ENCODE measurements at regions not wholly inside any gene's neighbourhood (a gene's known extent, or its start where the extent isn't known, plus 50 kb on each side); places are given as distances from the start of the nearest gene placed in this dataset.

DNA sequence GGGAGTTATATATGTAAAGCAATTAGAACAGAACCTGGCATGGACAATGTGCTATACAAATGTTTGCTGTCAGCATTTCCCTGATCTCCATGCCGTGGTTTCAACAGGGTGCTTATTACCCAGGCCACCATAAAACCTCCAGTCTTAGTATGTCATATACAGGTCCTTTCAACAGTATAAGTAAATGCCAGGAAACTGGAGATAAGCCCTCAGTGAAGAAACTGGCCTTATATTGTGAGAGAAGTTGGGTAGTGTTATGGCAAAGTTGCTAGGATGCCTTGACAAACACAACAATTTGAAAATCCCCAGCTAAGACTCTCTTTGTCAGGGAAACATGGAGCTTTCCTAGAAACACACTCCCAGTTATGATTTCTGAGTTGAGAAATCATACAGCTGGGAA, 850.2 kb upstream of the ADAMTS5 start:
- Histone ChIP-seq H3K4me2 (ENCODE audit: low read length) (no peak overlapping the region), H3K9ac (ENCODE audit: low read depth, low read length) (no peak overlapping the region), H3K4me1 (ENCODE audit: control insufficient read depth, insufficient read depth, low read length) (peaks cover 14% of the 10 kb centered on the region)

DNA sequence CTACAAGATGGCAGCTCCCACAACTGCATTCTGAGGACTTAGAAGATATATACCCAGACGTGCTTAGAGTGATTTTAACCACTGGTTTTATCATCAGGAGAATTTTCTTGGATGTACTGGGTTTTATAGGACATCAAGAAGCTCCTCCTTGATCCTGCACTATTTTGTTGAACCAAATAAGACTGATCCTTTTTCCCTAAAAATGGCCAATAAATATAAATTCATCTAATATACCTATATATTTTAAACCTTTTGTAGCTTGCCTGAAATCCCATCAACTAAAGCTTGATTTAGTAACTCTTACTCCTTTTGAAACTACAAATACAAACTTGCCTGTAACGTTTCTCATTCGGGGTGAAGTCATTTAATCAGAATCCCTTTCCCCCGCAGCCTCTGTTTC, 849.4 kb upstream of the ADAMTS5 start:
- Histone ChIP-seq H3K4me3 (ENCODE audit: low read length) (no peak overlapping the region), H3K36me3 (ENCODE audit: insufficient read depth, low read length) (no peaks in the 10 kb centered on the region), H3K9me3 (replicated peaks; ENCODE audit: low read length) (no peaks in the 10 kb centered on the region), H3K4me2 (ENCODE audit: low read length) (no peak overlapping the region), H3K4me1 (ENCODE audit: control insufficient read depth, insufficient read depth, low read length) (peaks cover 14% of the 10 kb centered on the region), H3K27me3 (ENCODE audit: control insufficient read depth, insufficient read depth, low read length) (no peaks in the 10 kb centered on the region), H3K9ac (ENCODE audit: low read depth, low read length) (no peak overlapping the region)

More for the DNA sequence above, 850.2 kb upstream of the ADAMTS5 start:
- Histone ChIP-seq H3K4me3 (ENCODE audit: low read length) (no peak overlapping the region), H3K36me3 (ENCODE audit: insufficient read depth, low read length) (no peaks in the 10 kb centered on the region), H3K9me3 (replicated peaks; ENCODE audit: low read length) (no peaks in the 10 kb centered on the region), H3K27me3 (ENCODE audit: control insufficient read depth, insufficient read depth, low read length) (no peaks in the 10 kb centered on the region)

DNA sequence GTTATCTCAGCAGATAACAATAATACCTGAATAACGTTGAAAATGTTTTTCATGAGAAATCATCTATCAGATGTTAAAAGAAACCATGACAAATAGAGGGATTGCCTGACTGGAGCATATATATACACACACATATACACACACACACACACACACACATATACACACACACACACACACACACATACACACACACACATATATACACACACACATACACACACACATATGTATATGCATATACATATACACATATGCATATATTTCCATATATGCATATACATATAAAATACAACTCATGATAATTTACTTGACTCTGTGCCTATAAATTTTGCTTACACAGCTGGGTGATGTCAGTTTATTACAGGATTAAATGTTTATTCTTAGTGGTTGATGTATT, 847.3 kb upstream of the ADAMTS5 start:
- H3K9me3 ChIP-seq (replicated peaks; ENCODE audit: low read length), result no peaks in the 10 kb centered on the region
- no peak overlapping the region for H3K4me3 ChIP-seq (ENCODE audit: low read length)
- no peak overlapping the region for H3K4me2 ChIP-seq (ENCODE audit: low read length)
- H3K27me3 ChIP-seq (ENCODE audit: control insufficient read depth, insufficient read depth, low read length), result no peaks in the 10 kb centered on the region
- H3K36me3 ChIP-seq (ENCODE audit: insufficient read depth, low read length), result no peaks in the 10 kb centered on the region
- peaks cover 12% of the 10 kb centered on the region for H3K4me1 ChIP-seq (ENCODE audit: control insufficient read depth, insufficient read depth, low read length)
- H3K9ac ChIP-seq (ENCODE audit: low read depth, low read length), result no peak overlapping the region

DNA sequence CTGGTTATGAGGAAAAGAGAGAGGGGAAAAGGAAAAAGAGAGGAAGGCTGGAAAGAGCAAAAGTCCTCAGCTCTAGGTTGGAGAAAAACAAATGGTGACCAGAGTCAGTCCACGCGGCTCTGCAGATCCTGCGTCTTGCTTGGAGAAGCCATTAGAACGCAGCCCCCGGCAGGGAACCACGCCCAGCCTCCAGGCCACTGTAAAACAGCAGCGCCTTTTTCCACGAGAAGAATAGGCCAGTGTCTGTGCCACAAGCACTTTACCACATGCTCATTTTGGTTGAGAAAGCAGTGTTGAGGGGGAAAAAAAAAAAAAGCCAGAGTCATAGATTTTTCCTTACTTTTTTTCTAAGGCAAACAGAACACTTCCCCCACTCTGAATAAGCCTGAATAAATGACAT, 846.9 kb upstream of the ADAMTS5 start:
- no peak overlapping the region for H3K4me2 ChIP-seq (ENCODE audit: low read length)
- H3K4me3 ChIP-seq (ENCODE audit: low read length), result no peak overlapping the region
- no peaks in the 10 kb centered on the region for H3K9me3 ChIP-seq (replicated peaks; ENCODE audit: low read length)
- H3K36me3 ChIP-seq (ENCODE audit: insufficient read depth, low read length), result no peaks in the 10 kb centered on the region
- H3K9ac ChIP-seq (ENCODE audit: low read depth, low read length), result no peak overlapping the region
- no peaks in the 10 kb centered on the region for H3K27me3 ChIP-seq (ENCODE audit: control insufficient read depth, insufficient read depth, low read length)
- peaks cover 7% of the 10 kb centered on the region for H3K4me1 ChIP-seq (ENCODE audit: control insufficient read depth, insufficient read depth, low read length)

DNA sequence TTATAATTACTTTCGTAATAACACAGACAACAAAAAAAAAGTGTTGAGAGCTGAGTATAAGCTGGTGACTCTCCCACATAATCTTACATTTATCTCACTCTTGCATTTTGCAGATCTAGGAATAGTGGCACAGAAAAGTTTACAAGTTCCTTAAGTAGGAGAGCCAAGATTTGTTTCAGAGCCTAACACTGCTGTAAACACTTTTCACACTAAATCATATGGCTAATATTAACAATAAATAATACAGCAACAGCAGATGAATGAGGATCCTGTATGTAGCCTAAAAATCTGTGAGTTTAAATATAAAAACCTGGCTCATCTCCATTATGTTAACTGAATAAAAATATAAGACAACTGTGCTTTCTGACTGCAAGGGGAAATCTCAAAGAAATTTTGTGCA, 846.5 kb upstream of the ADAMTS5 start:
- Histone ChIP-seq H3K36me3 (ENCODE audit: insufficient read depth, low read length) (no peaks in the 10 kb centered on the region), H3K27me3 (ENCODE audit: control insufficient read depth, insufficient read depth, low read length) (no peaks in the 10 kb centered on the region), H3K4me1 (ENCODE audit: control insufficient read depth, insufficient read depth, low read length) (peaks cover 3% of the 10 kb centered on the region), H3K9me3 (replicated peaks; ENCODE audit: low read length) (no peaks in the 10 kb centered on the region), H3K4me2 (ENCODE audit: low read length) (no peak overlapping the region), H3K4me3 (ENCODE audit: low read length) (no peak overlapping the region), H3K9ac (ENCODE audit: low read depth, low read length) (no peak overlapping the region)

DNA sequence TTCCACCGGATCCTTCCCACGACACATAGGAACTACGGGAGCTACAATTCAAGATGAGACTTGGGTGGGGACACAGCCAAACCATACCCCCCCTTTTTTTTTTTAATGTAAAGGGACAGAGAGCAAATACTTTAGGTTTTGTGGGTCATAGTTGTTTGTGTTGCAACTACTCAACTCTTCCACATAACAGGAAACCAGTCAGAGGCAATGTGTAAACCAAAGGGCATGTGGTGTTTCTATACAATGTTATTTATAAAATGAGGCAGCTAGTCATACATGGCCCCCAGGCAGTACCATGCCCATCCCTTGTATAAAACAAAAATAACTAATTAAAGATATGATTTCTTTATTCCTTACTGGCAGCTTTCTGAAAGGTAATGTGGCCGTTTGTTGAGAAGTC, 845.4 kb upstream of the ADAMTS5 start:
- peaks cover 3% of the 10 kb centered on the region for H3K4me1 ChIP-seq (ENCODE audit: control insufficient read depth, insufficient read depth, low read length)
- no peaks in the 10 kb centered on the region for H3K27me3 ChIP-seq (ENCODE audit: control insufficient read depth, insufficient read depth, low read length)
- no peak overlapping the region for H3K4me3 ChIP-seq (ENCODE audit: low read length)
- no peak overlapping the region for H3K9ac ChIP-seq (ENCODE audit: low read depth, low read length)
- no peaks in the 10 kb centered on the region for H3K9me3 ChIP-seq (replicated peaks; ENCODE audit: low read length)
- H3K36me3 ChIP-seq (ENCODE audit: insufficient read depth, low read length), result no peaks in the 10 kb centered on the region
- no peak overlapping the region for H3K4me2 ChIP-seq (ENCODE audit: low read length)

DNA sequence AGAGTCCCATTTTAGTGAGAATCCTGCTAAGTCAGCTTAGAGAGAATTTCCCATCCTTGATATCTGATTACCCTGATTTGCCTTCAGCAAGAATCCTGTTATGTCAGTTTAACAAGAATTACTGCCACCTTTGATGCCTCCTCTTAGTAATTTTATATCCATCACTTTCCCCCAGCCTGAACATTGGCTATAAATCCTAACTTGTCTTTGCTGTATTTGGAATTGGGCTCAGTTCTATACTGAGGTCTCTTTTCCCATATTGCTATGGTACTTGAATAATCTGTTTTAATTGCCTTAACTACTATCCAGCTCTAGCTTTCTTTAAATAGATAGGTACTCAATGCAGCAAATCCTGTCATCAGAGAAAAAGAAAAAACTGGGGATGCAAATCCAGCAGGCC, 842.0 kb upstream of the ADAMTS5 start:
- Histone ChIP-seq H3K4me3 (ENCODE audit: low read length) (no peak overlapping the region), H3K9me3 (replicated peaks; ENCODE audit: low read length) (no peaks in the 10 kb centered on the region), H3K4me1 (ENCODE audit: control insufficient read depth, insufficient read depth, low read length) (peaks cover 16% of the 10 kb centered on the region), H3K9ac (ENCODE audit: low read depth, low read length) (no peak overlapping the region), H3K4me2 (ENCODE audit: low read length) (no peak overlapping the region), H3K27me3 (ENCODE audit: control insufficient read depth, insufficient read depth, low read length) (no peaks in the 10 kb centered on the region), H3K36me3 (ENCODE audit: insufficient read depth, low read length) (no peaks in the 10 kb centered on the region)

DNA sequence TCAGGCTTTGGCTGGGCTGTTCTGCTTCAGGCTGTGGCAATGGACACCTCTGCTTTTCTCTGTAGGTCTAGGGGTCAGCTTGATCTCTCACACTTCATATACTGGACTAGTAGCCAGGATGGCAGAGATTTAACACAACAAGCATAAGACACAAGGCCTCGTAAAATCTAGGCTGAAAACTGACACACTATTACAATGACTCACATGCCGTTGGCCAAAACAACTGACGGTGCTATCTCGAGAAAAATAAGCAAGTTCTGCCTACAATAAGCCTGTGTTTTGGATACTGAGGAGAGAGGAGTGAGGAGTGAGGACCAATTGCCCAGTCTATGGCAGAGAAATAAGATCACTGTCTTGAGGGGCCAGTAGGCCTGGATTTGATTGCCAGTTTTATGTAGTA, 840.7 kb upstream of the ADAMTS5 start:
- Histone ChIP-seq H3K9ac (ENCODE audit: low read depth, low read length) (no peak overlapping the region), H3K4me1 (ENCODE audit: control insufficient read depth, insufficient read depth, low read length) (peaks cover 23% of the 10 kb centered on the region), H3K4me2 (ENCODE audit: low read length) (no peak overlapping the region), H3K9me3 (replicated peaks; ENCODE audit: low read length) (no peaks in the 10 kb centered on the region), H3K36me3 (ENCODE audit: insufficient read depth, low read length) (no peaks in the 10 kb centered on the region), H3K27me3 (ENCODE audit: control insufficient read depth, insufficient read depth, low read length) (no peaks in the 10 kb centered on the region), H3K4me3 (ENCODE audit: low read length) (no peak overlapping the region)

DNA sequence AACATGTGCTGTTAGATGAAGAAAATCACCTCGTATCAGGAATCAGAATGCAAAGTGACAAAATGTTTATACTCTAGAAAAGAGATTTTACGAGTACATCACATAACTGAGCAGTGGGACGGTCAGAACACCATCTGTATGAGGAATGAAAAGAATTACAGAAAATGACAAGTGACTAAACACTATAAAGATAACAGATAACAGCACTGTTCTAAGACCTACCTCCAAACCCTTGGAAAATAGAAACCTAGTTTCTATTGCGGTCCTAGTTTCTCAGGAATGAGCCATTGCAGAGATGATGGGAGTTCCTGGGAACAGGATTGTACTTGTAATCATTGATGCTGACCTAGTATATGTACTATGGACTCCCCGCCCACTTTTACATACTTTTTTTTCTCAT, 839.4 kb upstream of the ADAMTS5 start:
- H3K4me3 ChIP-seq (ENCODE audit: low read length), result no peak overlapping the region
- H3K4me1 ChIP-seq (ENCODE audit: control insufficient read depth, insufficient read depth, low read length), result peaks cover 23% of the 10 kb centered on the region
- H3K9ac ChIP-seq (ENCODE audit: low read depth, low read length), result no peak overlapping the region
- H3K27me3 ChIP-seq (ENCODE audit: control insufficient read depth, insufficient read depth, low read length), result no peaks in the 10 kb centered on the region
- H3K4me2 ChIP-seq (ENCODE audit: low read length), result no peak overlapping the region
- H3K36me3 ChIP-seq (ENCODE audit: insufficient read depth, low read length), result no peaks in the 10 kb centered on the region
- no peaks in the 10 kb centered on the region for H3K9me3 ChIP-seq (replicated peaks; ENCODE audit: low read length)

DNA sequence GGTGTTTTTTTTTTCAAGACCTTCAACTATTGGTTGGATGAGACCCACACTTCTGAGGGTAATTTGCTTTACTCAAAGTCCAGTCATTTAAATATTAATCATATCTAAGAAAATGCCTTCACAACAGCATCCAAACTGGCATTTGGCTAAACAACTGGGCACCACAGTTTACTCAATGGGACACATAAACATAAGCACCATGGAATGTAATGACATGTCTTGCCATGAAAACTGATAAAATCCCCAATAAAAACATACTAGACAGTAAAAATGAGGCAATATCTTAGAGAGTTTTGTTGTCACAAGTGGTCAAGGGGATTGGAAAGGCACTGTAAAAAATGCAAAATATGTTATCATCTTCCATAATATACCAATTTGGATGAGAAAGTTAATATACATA, 838.8 kb upstream of the ADAMTS5 start:
- Histone ChIP-seq H3K36me3 (ENCODE audit: insufficient read depth, low read length) (no peaks in the 10 kb centered on the region), H3K27me3 (ENCODE audit: control insufficient read depth, insufficient read depth, low read length) (no peaks in the 10 kb centered on the region), H3K4me3 (ENCODE audit: low read length) (no peak overlapping the region), H3K9me3 (replicated peaks; ENCODE audit: low read length) (no peaks in the 10 kb centered on the region), H3K4me2 (ENCODE audit: low read length) (no peak overlapping the region), H3K4me1 (ENCODE audit: control insufficient read depth, insufficient read depth, low read length) (peaks cover 23% of the 10 kb centered on the region), H3K9ac (ENCODE audit: low read depth, low read length) (no peak overlapping the region)

DNA sequence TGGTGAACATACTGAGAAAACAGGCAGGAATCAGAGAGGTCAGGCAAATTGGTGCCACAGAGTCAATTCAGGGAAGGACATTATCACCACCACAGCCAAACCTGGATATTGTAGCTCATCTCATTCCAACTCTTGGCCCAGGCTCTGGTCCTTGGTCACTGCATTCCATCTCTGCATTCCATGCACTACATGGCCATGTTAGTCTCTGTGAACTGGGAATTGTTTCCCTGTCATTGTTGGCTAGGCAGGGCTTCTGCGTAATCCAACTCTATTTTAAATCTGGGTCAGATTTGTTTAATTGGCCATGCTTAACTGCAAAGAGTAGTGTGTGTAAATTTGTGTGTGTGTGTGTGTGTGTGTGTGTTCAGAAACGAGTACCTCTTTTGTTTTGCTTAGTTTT, 837.6 kb upstream of the ADAMTS5 start:
- Histone ChIP-seq H3K4me3 (ENCODE audit: low read length) (no peak overlapping the region), H3K27me3 (ENCODE audit: control insufficient read depth, insufficient read depth, low read length) (no peaks in the 10 kb centered on the region), H3K9ac (ENCODE audit: low read depth, low read length) (no peak overlapping the region), H3K4me1 (ENCODE audit: control insufficient read depth, insufficient read depth, low read length) (peaks cover 30% of the 10 kb centered on the region), H3K9me3 (replicated peaks; ENCODE audit: low read length) (no peaks in the 10 kb centered on the region), H3K36me3 (ENCODE audit: insufficient read depth, low read length) (no peaks in the 10 kb centered on the region), H3K4me2 (ENCODE audit: low read length) (no peak overlapping the region)

DNA sequence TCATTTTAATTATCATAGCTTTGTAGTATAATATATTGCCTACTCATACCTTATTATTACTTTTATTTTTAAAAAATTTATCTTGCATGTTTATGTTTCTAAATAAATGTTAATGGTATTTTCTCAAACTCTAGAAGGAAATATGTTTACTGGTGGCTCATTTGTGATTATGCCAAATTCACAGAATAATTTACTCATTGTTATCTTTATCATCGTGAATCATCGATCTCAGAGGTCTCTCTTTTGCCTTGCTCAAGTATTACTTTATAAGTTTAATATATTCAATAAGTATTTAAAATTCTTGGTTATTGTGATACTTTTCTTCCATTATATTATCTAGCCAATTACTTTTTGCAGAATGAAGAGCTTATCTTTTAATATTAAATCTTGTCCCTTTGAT, 836.7 kb upstream of the ADAMTS5 start:
- no peaks in the 10 kb centered on the region for H3K36me3 ChIP-seq (ENCODE audit: insufficient read depth, low read length)
- no peak overlapping the region for H3K4me3 ChIP-seq (ENCODE audit: low read length)
- H3K4me2 ChIP-seq (ENCODE audit: low read length), result no peak overlapping the region
- peaks cover 33% of the 10 kb centered on the region for H3K4me1 ChIP-seq (ENCODE audit: control insufficient read depth, insufficient read depth, low read length)
- H3K9me3 ChIP-seq (replicated peaks; ENCODE audit: low read length), result no peaks in the 10 kb centered on the region
- no peak overlapping the region for H3K9ac ChIP-seq (ENCODE audit: low read depth, low read length)
- H3K27me3 ChIP-seq (ENCODE audit: control insufficient read depth, insufficient read depth, low read length), result no peaks in the 10 kb centered on the region

All from skeletal muscle satellite cell (primary cell).